SK-N-SH (cell line): ENCODE measurements at regions not wholly inside any gene's neighbourhood (a gene's known extent, or its start where the extent isn't known, plus 50 kb on each side); places are given as distances from the start of the nearest gene placed in this dataset.

Source experiments
- CTCF ChIA-PET: fragments of 300-600, 350-600 bp; formaldehyde crosslinking; extraction: SDS; loops from one replicate; lab custom pipeline; 2021; lab: Yijun Ruan, JAX
- POLR2A ChIA-PET: fragments of 350-600 bp; sonication (Branson Sonifier 250); formaldehyde crosslinking; extraction: SDS; loops from one replicate; lab custom pipeline; 2020; ENCODE audit warnings: antibody characterized with exemption, inconsistent platforms; lab: Yijun Ruan, JAX
- DNase-seq: peaks from one replicate; pipeline ENCODE4 v3.0.0; 2012
- H2AFZ ChIP-seq: fragments of 200-600 bp; sonication (generic); 2 replicates; pipeline ENCODE4 v1.8.1; 2016; ENCODE audit warnings: antibody characterized with exemption, mild to moderate bottlenecking, low read depth
- H3F3A ChIP-seq: fragments of 200-600 bp; sonication (generic); replicated peaks from 2 replicates; pipeline ENCODE3; 2016; ENCODE audit warnings: antibody characterized with exemption, mild to moderate bottlenecking; ENCODE audit not compliant: insufficient read depth
- H3K27ac ChIP-seq, 2 experiments: fragments of 200-500 bp in 1 of 2; fragments of 200-600 bp in 1 of 2; sonication (Bioruptor generic) in 1 of 2; sonication (generic), shearing (Covaris generic) in 1 of 2; 2 replicates each; pipeline versions ENCODE4 v1.5.1 to v1.6.1; 2014 to 2016; ENCODE audit warnings: low read depth in 2 of 2, inconsistent platforms in 1 of 2, low read length in 1 of 2, mild to moderate bottlenecking in 1 of 2, mixed read lengths in 1 of 2
- H3K27me3 ChIP-seq: fragments of 200-600 bp; sonication (generic), shearing (Covaris generic); 2 replicates; pipeline ENCODE4 v1.6.1; 2016; ENCODE audit warnings: mixed run types; ENCODE audit not compliant: insufficient read depth
- H3K36me3 ChIP-seq, 2 experiments: fragments of 200-500 bp in 1 of 2; fragments of 200-600 bp in 1 of 2; sonication (Bioruptor generic) in 1 of 2; sonication (generic) in 1 of 2; replicated peaks in 1 of 2; 2 replicates each; pipeline versions ENCODE3 to v1.5.1; 2014 to 2016; ENCODE audit warnings: low read length in 1 of 2, mild to moderate bottlenecking in 1 of 2; ENCODE audit not compliant: insufficient read depth in 2 of 2, control insufficient read depth in 1 of 2
- H3K4me1 ChIP-seq, 2 experiments: fragments of 200-500 bp in 1 of 2; fragments of 200-600 bp in 1 of 2; sonication (Bioruptor generic) in 1 of 2; sonication (generic), shearing (Covaris generic) in 1 of 2; 2 replicates each; pipeline versions ENCODE4 v1.5.1 to v1.6.1; 2014 to 2016; ENCODE audit warnings: low read depth in 1 of 2, low read length in 1 of 2, mixed run types in 1 of 2; ENCODE audit not compliant: insufficient read depth in 2 of 2, control insufficient read depth in 1 of 2
- H3K4me2 ChIP-seq: fragments of 200-600 bp; sonication (generic), shearing (Covaris generic); 2 replicates; pipeline ENCODE4 v1.6.1; 2017; ENCODE audit warnings: mixed run types
- H3K4me3 ChIP-seq, 2 experiments: fragments of 200-500 bp in 1 of 2; fragments of 200-600 bp in 1 of 2; sonication (Bioruptor generic) in 1 of 2; sonication (generic), shearing (Covaris generic) in 1 of 2; 2 replicates each; pipeline versions ENCODE4 v1.5.1 to v1.8.1; 2014 to 2016; ENCODE audit warnings: low read depth in 2 of 2, inconsistent platforms in 1 of 2, low read length in 1 of 2, mild to moderate bottlenecking in 1 of 2, mixed read lengths in 1 of 2, moderate library complexity in 1 of 2
- H3K79me2 ChIP-seq: fragments of 200-600 bp; sonication (generic); 2 replicates; pipeline ENCODE4 v1.8.1; 2017; ENCODE audit warnings: mild to moderate bottlenecking; ENCODE audit not compliant: insufficient read depth
- H3K9ac ChIP-seq: fragments of 200-600 bp; sonication (generic); 2 replicates; pipeline ENCODE4 v1.6.1; 2017; ENCODE audit warnings: mixed run types
- H3K9me2 ChIP-seq: fragments of 200-600 bp; sonication (generic); 2 replicates; pipeline ENCODE4 v1.6.1; 2017; ENCODE audit warnings: mixed run types
- H3K9me3 ChIP-seq: fragments of 200-600 bp; sonication (generic); 2 replicates; pipeline ENCODE4 v1.6.1; 2017; ENCODE audit warnings: mixed run types, mild to moderate bottlenecking, moderate library complexity
- H4K20me1 ChIP-seq: fragments of 200-600 bp; sonication (generic); 2 replicates; pipeline ENCODE4 v1.6.1; 2017; ENCODE audit warnings: mild to moderate bottlenecking, mixed run types; ENCODE audit not compliant: insufficient read depth
- ELF1 ChIP-seq: IDR thresholded peaks from 2 replicates; pipeline ENCODE4 v1.4.0; 2012
- FOSL2 ChIP-seq: IDR thresholded peaks from 2 replicates; pipeline ENCODE4 v1.4.0; 2012; ENCODE audit warnings: low read depth, mild to moderate bottlenecking, moderate library complexity, borderline replicate concordance
- NFIC ChIP-seq: IDR thresholded peaks from 2 replicates; pipeline ENCODE4 v1.4.0; 2012; ENCODE audit warnings: borderline replicate concordance
- POLR2AphosphoS5 ChIP-seq: IDR thresholded peaks from 2 replicates; pipeline ENCODE4 v1.6.1; 2012; ENCODE audit warnings: low read depth, low read length
- RCOR1 ChIP-seq: fragments of 150-350 bp; IDR thresholded peaks from 2 replicates; pipeline ENCODE4 v1.6.1; 2017; ENCODE audit warnings: antibody characterized with exemption, low read length
- SMC3 ChIP-seq: IDR thresholded peaks from 2 replicates; pipeline ENCODE4 v1.6.1; 2012; ENCODE audit warnings: low read depth, low read length, improper control_type of control experiment
- TAF1 ChIP-seq: IDR thresholded peaks from 2 replicates; pipeline ENCODE4 v1.6.1; 2012; ENCODE audit warnings: low read depth, mild to moderate bottlenecking, low read length, moderate library complexity, borderline replicate concordance
- TEAD4 ChIP-seq: IDR thresholded peaks from 2 replicates; pipeline ENCODE4 v1.4.0; 2012; ENCODE audit warnings: mild to moderate bottlenecking, borderline replicate concordance; ENCODE audit not compliant: insufficient read depth
- WGBS: methylation state at CpG from one replicate; pipeline ENCODE4 v1.1.6; 2017; ENCODE audit warnings: low lambda C conversion rate; 5-methylcytosine and 5-hydroxymethylcytosine counted together
- TF ChIP-seq, protein P1 (sequence below): fragments of 150-350 bp; IDR thresholded peaks from 2 replicates; pipeline ENCODE4 v1.6.1; 2016; ENCODE audit warnings: mild to moderate bottlenecking, low read depth, low read length
- TF ChIP-seq, protein P2 (sequence below): IDR thresholded peaks from 2 replicates; pipeline ENCODE4 v1.4.0; 2012; ENCODE audit warnings: low read depth
- TF ChIP-seq, protein P3 (sequence below): IDR thresholded peaks from 2 replicates; pipeline ENCODE4 v1.6.1; 2012; ENCODE audit warnings: mild to moderate bottlenecking, low read depth, low read length, moderate library complexity
- TF ChIP-seq, protein P4 (sequence below): fragments of 200-600 bp; sonication (generic); IDR thresholded peaks from 2 replicates; pipeline ENCODE4 v1.6.1; 2017; ENCODE audit warnings: antibody characterized with exemption, mild to moderate bottlenecking, moderate library complexity

DNA sequence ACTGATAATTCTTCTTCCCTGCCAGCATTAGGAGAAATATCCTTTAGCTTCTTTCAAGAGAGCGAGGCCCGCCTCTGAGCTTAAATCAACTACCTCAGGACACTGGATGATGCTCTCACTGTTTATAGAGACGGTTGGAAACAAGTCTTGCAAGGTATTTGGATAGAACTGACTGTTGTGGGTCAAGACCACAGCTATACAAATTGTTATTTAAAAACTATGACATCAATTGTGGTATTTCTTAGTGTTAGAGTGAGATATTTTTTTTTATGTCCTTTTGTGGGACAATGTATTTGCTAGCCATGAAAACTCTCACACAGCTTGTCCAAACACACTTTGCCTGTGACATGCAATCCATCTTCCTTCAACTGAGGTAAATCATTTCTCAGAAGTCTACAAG lies 136.3 kb upstream of the PHACTR1 start:
- H3K9me3 ChIP-seq, result no peaks in the 10 kb centered on the region
- no peaks in the 10 kb centered on the region for H3K27me3 ChIP-seq
- H3K9me2 ChIP-seq, result no peaks in the 10 kb centered on the region
- TF ChIP-seq POLR2AphosphoS5 (no peak), NFIC (no peak), TAF1 (no peak), SMC3 (no peak), FOSL2 (no peak), RCOR1 (no peak), ELF1 (no peak), TEAD4 (no peak)
- TF ChIP-seq, protein P1, sequence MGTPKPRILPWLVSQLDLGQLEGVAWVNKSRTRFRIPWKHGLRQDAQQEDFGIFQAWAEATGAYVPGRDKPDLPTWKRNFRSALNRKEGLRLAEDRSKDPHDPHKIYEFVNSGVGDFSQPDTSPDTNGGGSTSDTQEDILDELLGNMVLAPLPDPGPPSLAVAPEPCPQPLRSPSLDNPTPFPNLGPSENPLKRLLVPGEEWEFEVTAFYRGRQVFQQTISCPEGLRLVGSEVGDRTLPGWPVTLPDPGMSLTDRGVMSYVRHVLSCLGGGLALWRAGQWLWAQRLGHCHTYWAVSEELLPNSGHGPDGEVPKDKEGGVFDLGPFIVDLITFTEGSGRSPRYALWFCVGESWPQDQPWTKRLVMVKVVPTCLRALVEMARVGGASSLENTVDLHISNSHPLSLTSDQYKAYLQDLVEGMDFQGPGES, result no peak
- TF ChIP-seq, protein P2, sequence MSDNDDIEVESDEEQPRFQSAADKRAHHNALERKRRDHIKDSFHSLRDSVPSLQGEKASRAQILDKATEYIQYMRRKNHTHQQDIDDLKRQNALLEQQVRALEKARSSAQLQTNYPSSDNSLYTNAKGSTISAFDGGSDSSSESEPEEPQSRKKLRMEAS, result no peak
- TF ChIP-seq, protein P3, sequence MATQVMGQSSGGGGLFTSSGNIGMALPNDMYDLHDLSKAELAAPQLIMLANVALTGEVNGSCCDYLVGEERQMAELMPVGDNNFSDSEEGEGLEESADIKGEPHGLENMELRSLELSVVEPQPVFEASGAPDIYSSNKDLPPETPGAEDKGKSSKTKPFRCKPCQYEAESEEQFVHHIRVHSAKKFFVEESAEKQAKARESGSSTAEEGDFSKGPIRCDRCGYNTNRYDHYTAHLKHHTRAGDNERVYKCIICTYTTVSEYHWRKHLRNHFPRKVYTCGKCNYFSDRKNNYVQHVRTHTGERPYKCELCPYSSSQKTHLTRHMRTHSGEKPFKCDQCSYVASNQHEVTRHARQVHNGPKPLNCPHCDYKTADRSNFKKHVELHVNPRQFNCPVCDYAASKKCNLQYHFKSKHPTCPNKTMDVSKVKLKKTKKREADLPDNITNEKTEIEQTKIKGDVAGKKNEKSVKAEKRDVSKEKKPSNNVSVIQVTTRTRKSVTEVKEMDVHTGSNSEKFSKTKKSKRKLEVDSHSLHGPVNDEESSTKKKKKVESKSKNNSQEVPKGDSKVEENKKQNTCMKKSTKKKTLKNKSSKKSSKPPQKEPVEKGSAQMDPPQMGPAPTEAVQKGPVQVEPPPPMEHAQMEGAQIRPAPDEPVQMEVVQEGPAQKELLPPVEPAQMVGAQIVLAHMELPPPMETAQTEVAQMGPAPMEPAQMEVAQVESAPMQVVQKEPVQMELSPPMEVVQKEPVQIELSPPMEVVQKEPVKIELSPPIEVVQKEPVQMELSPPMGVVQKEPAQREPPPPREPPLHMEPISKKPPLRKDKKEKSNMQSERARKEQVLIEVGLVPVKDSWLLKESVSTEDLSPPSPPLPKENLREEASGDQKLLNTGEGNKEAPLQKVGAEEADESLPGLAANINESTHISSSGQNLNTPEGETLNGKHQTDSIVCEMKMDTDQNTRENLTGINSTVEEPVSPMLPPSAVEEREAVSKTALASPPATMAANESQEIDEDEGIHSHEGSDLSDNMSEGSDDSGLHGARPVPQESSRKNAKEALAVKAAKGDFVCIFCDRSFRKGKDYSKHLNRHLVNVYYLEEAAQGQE, result no peak
- TF ChIP-seq, protein P4, sequence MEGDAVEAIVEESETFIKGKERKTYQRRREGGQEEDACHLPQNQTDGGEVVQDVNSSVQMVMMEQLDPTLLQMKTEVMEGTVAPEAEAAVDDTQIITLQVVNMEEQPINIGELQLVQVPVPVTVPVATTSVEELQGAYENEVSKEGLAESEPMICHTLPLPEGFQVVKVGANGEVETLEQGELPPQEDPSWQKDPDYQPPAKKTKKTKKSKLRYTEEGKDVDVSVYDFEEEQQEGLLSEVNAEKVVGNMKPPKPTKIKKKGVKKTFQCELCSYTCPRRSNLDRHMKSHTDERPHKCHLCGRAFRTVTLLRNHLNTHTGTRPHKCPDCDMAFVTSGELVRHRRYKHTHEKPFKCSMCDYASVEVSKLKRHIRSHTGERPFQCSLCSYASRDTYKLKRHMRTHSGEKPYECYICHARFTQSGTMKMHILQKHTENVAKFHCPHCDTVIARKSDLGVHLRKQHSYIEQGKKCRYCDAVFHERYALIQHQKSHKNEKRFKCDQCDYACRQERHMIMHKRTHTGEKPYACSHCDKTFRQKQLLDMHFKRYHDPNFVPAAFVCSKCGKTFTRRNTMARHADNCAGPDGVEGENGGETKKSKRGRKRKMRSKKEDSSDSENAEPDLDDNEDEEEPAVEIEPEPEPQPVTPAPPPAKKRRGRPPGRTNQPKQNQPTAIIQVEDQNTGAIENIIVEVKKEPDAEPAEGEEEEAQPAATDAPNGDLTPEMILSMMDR, result no peak
- H3K4me2 ChIP-seq, result no peak overlapping the region
- H3K9ac ChIP-seq, result no peak overlapping the region
- DNase-seq, result no peak
- H3F3A ChIP-seq, result peaks cover 2% of the 10 kb centered on the region
- 96% methylated on average over 3 of the region's 3 CpGs for WGBS
- no peak overlapping the region for H3K4me3 ChIP-seq
- H4K20me1 ChIP-seq, result no peaks in the 10 kb centered on the region
- H3K79me2 ChIP-seq, result no peaks in the 10 kb centered on the region
- H3K36me3 ChIP-seq, result no peaks in the 10 kb centered on the region
- H3K4me1 ChIP-seq, result no peaks in the 10 kb centered on the region; a peak in 2 of 4 replicates
- H2AFZ ChIP-seq, result no peak overlapping the region
- CTCF ChIA-PET, result interaction anchor here (0.9 kb wide), 1 partner anchor 23 kb away, joined by 3 read pairs; no protein-coding TSS in a partner anchor
- no peak overlapping the region for H3K27ac ChIP-seq
- POLR2A ChIA-PET, result no interaction called here
